GM23338 (cell line): ENCODE measurements at regions not wholly inside any gene's neighbourhood (a gene's known extent, or its start where the extent isn't known, plus 50 kb on each side); places are given as distances from the start of the nearest gene placed in this dataset.

Source experiments
- ATAC-seq: fragments of 200-7000 bp; cut with Tn5 transposase; 3 replicates; pipeline ENCODE4 v1.9.1; 2020
- DNase-seq: peaks from one replicate; pipeline ENCODE4 v3.0.0-alpha.2; 2015; ENCODE audit warnings: low spot score
- H2AFZ ChIP-seq: fragments of 200-600 bp; sonication (generic); 2 replicates; pipeline ENCODE4 v1.8.0; 2016; ENCODE audit warnings: antibody characterized with exemption, mild to moderate bottlenecking, moderate library complexity
- H3F3A ChIP-seq: fragments of 200-600 bp; sonication (generic); replicated peaks from 2 replicates; pipeline ENCODE4 v1.8.0; 2017; ENCODE audit warnings: antibody characterized with exemption, mixed run types, low read depth
- H3K27ac ChIP-seq: fragments of 200-600 bp; sonication (generic); 2 replicates; pipeline ENCODE4 v1.6.1; 2016; ENCODE audit warnings: low read depth
- H3K27me3 ChIP-seq: fragments of 200-600 bp; sonication (generic); 2 replicates; pipeline ENCODE4 v1.8.0; 2016; ENCODE audit warnings: mild to moderate bottlenecking, mixed run types, moderate library complexity; ENCODE audit not compliant: insufficient read depth
- H3K36me3 ChIP-seq: fragments of 200-600 bp; sonication (generic); 2 replicates; pipeline ENCODE4 v1.8.0; 2016; ENCODE audit warnings: mild to moderate bottlenecking; ENCODE audit not compliant: insufficient read depth
- H3K4me1 ChIP-seq: fragments of 200-600 bp; sonication (generic); 2 replicates; pipeline ENCODE4 v1.8.0; 2016; ENCODE audit warnings: mild to moderate bottlenecking, moderate library complexity; ENCODE audit not compliant: insufficient read depth
- H3K4me2 ChIP-seq: fragments of 200-600 bp; sonication (generic); 2 replicates; pipeline ENCODE4 v1.7.1; 2017; ENCODE audit warnings: mixed run types
- H3K4me3 ChIP-seq: fragments of 200-600 bp; sonication (generic); 2 replicates; pipeline ENCODE4 v1.6.1; 2016; ENCODE audit warnings: mixed run types
- H3K79me2 ChIP-seq: fragments of 200-600 bp; sonication (generic); replicated peaks from 2 replicates; pipeline ENCODE4 v1.8.0; 2017; ENCODE audit warnings: mild to moderate bottlenecking; ENCODE audit not compliant: insufficient read depth
- H3K9me2 ChIP-seq: fragments of 200-600 bp; sonication (generic); 2 replicates; pipeline ENCODE4 v1.8.0; 2017; ENCODE audit not compliant: insufficient read depth
- H4K20me1 ChIP-seq: fragments of 200-600 bp; sonication (generic); replicated peaks from 2 replicates; pipeline ENCODE4 v1.8.0; 2017; ENCODE audit warnings: mild to moderate bottlenecking; ENCODE audit not compliant: insufficient read depth
- H3K27ac Mint-ChIP-seq: 2 replicates; pipeline ENCODE4 v1.8.0; 2020; ENCODE audit warnings: inconsistent platforms, mild to moderate bottlenecking, moderate library complexity, mixed read lengths
- H3K27me3 Mint-ChIP-seq: 3 replicates; pipeline ENCODE4 v1.8.0; 2022; ENCODE audit warnings: low read depth, mild to moderate bottlenecking, moderate library complexity, mixed read lengths, inconsistent platforms; ENCODE audit not compliant: insufficient read depth, poor library complexity
- H3K36me3 Mint-ChIP-seq: 3 replicates; pipeline ENCODE4 v1.8.0; 2021; ENCODE audit warnings: low read depth, mild to moderate bottlenecking, inconsistent platforms, moderate library complexity, mixed read lengths
- H3K4me1 Mint-ChIP-seq: 3 replicates; pipeline ENCODE4 v1.8.0; 2020; ENCODE audit warnings: mild to moderate bottlenecking, inconsistent platforms, mixed read lengths
- H3K4me3 Mint-ChIP-seq: 3 replicates; pipeline ENCODE4 v1.8.0; 2021; ENCODE audit warnings: moderate library complexity, mild to moderate bottlenecking, inconsistent platforms, mixed read lengths
- H3K9me3 Mint-ChIP-seq: 3 replicates; pipeline ENCODE4 v1.8.0; 2020; ENCODE audit warnings: moderate library complexity, mild to moderate bottlenecking, inconsistent platforms, mixed read lengths
- CREB1 ChIP-seq: fragments of 250-450 bp; sonication (Bioruptor Pico); IDR thresholded peaks from 2 replicates; pipeline ENCODE4 v1.5.0; 2020; ENCODE audit warnings: low read depth, mild to moderate bottlenecking, moderate library complexity
- CTCF ChIP-seq, 2 experiments: fragments of 200-600 bp in 1 of 2; sonication (generic) in 1 of 2; conservative IDR thresholded peaks; 2 replicates each; pipeline versions ENCODE4 v1.5.1 to v1.6.1; 2016 to 2017; ENCODE audit warnings: antibody characterized with exemption in 2 of 2, low read depth in 2 of 2, mild to moderate bottlenecking in 2 of 2, moderate library complexity in 1 of 2
- ETS1 ChIP-seq: IDR thresholded peaks from 2 replicates; pipeline ENCODE4 v1.6.1; 2016; ENCODE audit warnings: antibody characterized with exemption
- EZH2 ChIP-seq: fragments of 200-600 bp; sonication (generic); IDR thresholded peaks from one replicate; pipeline ENCODE4 v1.8.0; 2017; ENCODE audit warnings: antibody characterized with exemption, mild to moderate bottlenecking, low read depth; ENCODE audit not compliant: unreplicated experiment
- EZH2phosphoT487 ChIP-seq: fragments of 200-600 bp; sonication (generic); IDR thresholded peaks from one replicate; pipeline ENCODE4 v1.8.1; 2018; ENCODE audit warnings: antibody characterized with exemption; ENCODE audit not compliant: unreplicated experiment
- JUNB ChIP-seq: IDR thresholded peaks from one replicate; pipeline ENCODE4 v1.6.1; 2016; ENCODE audit warnings: antibody characterized with exemption; ENCODE audit not compliant: unreplicated experiment
- POLR2AphosphoS5 ChIP-seq: IDR thresholded peaks from 2 replicates; pipeline ENCODE4 v1.6.1; 2016; ENCODE audit warnings: antibody characterized with exemption, low read depth
- REST ChIP-seq: IDR thresholded peaks from one replicate; pipeline ENCODE4 v1.6.1; 2018; ENCODE audit warnings: antibody characterized with exemption; ENCODE audit not compliant: unreplicated experiment
- STAT1 ChIP-seq: IDR thresholded peaks from one replicate; pipeline ENCODE4 v1.6.1; 2016; ENCODE audit warnings: antibody characterized with exemption; ENCODE audit not compliant: unreplicated experiment
- ZNF462 ChIP-seq: fragments of 250-450 bp; sonication (Bioruptor Pico); IDR thresholded peaks from 2 replicates; pipeline ENCODE4 v1.5.0; 2020; ENCODE audit warnings: mild to moderate bottlenecking, moderate library complexity

- no peak overlapping the region for H3K27ac ChIP-seq
- no peak overlapping the region for H3K4me2 ChIP-seq
- no peak overlapping the region for H2AFZ ChIP-seq
- TF ChIP-seq ETS1, result no peak
- no peak for TF ChIP-seq POLR2AphosphoS5
- H3F3A ChIP-seq, result no peaks in the 10 kb centered on the region
- H3K79me2 ChIP-seq, result no peaks in the 10 kb centered on the region
- H3K36me3 ChIP-seq, result no peaks in the 10 kb centered on the region
- H3K27me3 Mint-ChIP-seq, result peaks cover 6% of the 10 kb centered on the region
- H3K4me3 Mint-ChIP-seq, result no peak overlapping the region
- H3K4me3 ChIP-seq, result no peak overlapping the region
- peaks cover 4% of the 10 kb centered on the region for H3K9me3 Mint-ChIP-seq
- H3K27me3 ChIP-seq, result no peaks in the 10 kb centered on the region
- H3K27ac Mint-ChIP-seq, result no peak overlapping the region
- H3K4me1 Mint-ChIP-seq, result no peaks in the 10 kb centered on the region; the same call in 2 of the 3 replicates
- ATAC-seq (no peak), DNase-seq (no peak)
- H3K36me3 Mint-ChIP-seq, result 0 out of 3 replicates have a peak, but pooled peaks cover 2% of the 10 kb centered on the region
- H4K20me1 ChIP-seq, result no peaks in the 10 kb centered on the region
- no peaks in the 10 kb centered on the region for H3K4me1 ChIP-seq
- no peaks in the 10 kb centered on the region for H3K9me2 ChIP-seq
Measured at GRCh38 chr12:20196767-20197166, 171.6 kb upstream of the PDE3A start.

GRCh38 chr12:20197411-20197810 is 170.9 kb upstream of the PDE3A start:
- no peak for DNase-seq
- Mint-ChIP-seq H3K27ac (no peak overlapping the region), H3K36me3 (0 out of 3 replicates have a peak, but pooled peaks cover 2% of the 10 kb centered on the region), H3K4me1 (no peaks in the 10 kb centered on the region; the same call in 2 of the 3 replicates), H3K27me3 (peaks cover 6% of the 10 kb centered on the region), H3K4me3 (no peak overlapping the region), H3K9me3 (peaks cover 4% of the 10 kb centered on the region)
- H3K36me3 ChIP-seq, result no peaks in the 10 kb centered on the region
- no peak overlapping the region for H2AFZ ChIP-seq
- no peaks in the 10 kb centered on the region for H3K27me3 ChIP-seq
- no peak overlapping the region for H3K27ac ChIP-seq
- H3K79me2 ChIP-seq, result no peaks in the 10 kb centered on the region
- no peaks in the 10 kb centered on the region for H3F3A ChIP-seq
- no peak for ATAC-seq
- no peaks in the 10 kb centered on the region for H3K4me1 ChIP-seq
- H3K4me2 ChIP-seq, result no peak overlapping the region
- no peaks in the 10 kb centered on the region for H3K9me2 ChIP-seq
- H3K4me3 ChIP-seq, result no peak overlapping the region
- no peaks in the 10 kb centered on the region for H4K20me1 ChIP-seq
- TF ChIP-seq EZH2phosphoT487, result no peak
- TF ChIP-seq CTCF (conservative IDR thresholded peaks at IDR 0.05; ENCODE audit: low read depth in 2 of 2), result no peak
- TF ChIP-seq CREB1, result no peak
- no peak for TF ChIP-seq STAT1
- no peak for TF ChIP-seq EZH2
- TF ChIP-seq JUNB, result no peak
- no peak for TF ChIP-seq ZNF462 (CRISPR knock-in tag)
- TF ChIP-seq REST, result no peak
